ENCODE measurements at regions not wholly inside any gene's neighbourhood (a gene's known extent, or its start where the extent isn't known, plus 50 kb on each side); places are given as distances from the start of the nearest gene placed in this dataset.

DNA sequence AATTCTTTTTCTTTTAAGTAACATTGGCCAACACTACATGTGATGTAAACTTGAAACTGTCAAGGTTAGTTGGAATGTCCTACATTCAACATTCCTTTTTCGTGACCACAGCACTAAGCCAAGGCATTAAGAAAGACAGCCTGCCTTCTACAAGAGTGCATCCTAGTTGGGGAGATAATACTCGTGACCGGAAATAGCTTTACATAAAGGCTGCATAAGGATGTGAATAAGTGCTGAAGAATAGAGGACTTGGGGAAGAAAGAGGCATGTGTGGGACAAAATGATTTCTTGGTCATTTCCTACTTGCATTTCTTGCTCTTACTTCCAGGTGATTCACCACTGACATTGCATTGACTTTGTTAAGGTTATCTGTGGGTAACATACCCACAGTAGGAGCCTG, 282.0 kb downstream of the DMRT2 start:
- DNase-seq (no peak), ATAC-seq (ENCODE audit: low read depth in 2 of 2) (no peak)
- Mint-ChIP-seq H3K4me1 (no peaks in the 10 kb centered on the region), H3K36me3 (no peaks in the 10 kb centered on the region), H3K27ac (no peak overlapping the region), H3K27me3 (no peaks in the 10 kb centered on the region), H3K4me3 (no peak overlapping the region), H3K9me3 (peaks cover 0 to 5% (median 0%) of the 10 kb centered on the region in 7 donors)

DNA sequence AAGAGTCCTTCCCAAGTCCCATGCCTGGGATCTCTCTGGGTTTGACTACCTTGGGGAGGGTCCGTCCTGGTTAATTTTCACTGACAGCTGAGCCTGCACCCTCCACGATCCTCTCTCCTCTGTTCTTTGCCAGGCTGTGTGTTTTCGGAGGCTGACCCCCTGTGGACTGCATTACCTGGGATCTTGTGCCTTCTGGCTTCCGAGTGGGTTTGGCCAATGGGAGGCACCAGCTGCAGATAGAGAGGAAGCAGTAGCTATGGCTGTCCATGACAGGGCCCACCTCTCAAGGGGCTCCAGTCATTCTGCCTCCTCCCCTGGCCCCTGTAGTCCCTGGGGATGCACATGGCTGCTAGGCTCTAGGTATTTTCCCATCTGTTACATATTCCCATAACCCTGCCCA, 285.0 kb downstream of the DMRT2 start:
- Mint-ChIP-seq H3K27ac (no peak overlapping the region), H3K4me3 (no peak overlapping the region), H3K9me3 (peaks cover 0 to 9% (median 1%) of the 10 kb centered on the region in 7 donors), H3K36me3 (no peaks in the 10 kb centered on the region), H3K27me3 (no peaks in the 10 kb centered on the region), H3K4me1 (no peaks in the 10 kb centered on the region)
- DNase-seq (no peak), ATAC-seq (ENCODE audit: low read depth in 2 of 2) (no peak)

DNA sequence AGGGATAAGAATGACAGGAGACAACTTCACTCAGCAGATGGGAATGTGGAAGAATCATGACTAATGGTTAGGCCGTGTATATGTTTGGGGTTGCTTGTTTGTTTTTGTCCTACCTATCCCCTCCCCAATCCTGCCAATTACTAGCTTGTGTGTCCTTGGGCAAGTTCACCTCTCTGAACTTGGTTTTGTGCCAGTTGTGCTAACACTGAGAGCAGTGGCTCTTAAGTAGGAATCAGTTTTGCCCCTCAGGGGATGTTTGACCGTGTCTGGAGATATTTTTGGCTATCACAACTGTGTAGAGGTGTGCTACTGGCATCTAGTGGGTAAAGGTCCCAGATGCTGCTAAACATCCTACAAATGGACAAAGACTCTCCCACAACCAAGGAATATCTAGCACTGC, 287.0 kb downstream of the DMRT2 start:
- Mint-ChIP-seq H3K36me3 (no peaks in the 10 kb centered on the region), H3K4me3 (no peak overlapping the region), H3K4me1 (no peaks in the 10 kb centered on the region), H3K27ac (no peak overlapping the region), H3K9me3 (peaks cover 0 to 9% (median 1%) of the 10 kb centered on the region in 7 donors), H3K27me3 (peaks cover 0 to 4% (median 0%) of the 10 kb centered on the region in 3 donors)
- ATAC-seq (ENCODE audit: low read depth in 2 of 2): no peak
- DNase-seq: no peak

DNA sequence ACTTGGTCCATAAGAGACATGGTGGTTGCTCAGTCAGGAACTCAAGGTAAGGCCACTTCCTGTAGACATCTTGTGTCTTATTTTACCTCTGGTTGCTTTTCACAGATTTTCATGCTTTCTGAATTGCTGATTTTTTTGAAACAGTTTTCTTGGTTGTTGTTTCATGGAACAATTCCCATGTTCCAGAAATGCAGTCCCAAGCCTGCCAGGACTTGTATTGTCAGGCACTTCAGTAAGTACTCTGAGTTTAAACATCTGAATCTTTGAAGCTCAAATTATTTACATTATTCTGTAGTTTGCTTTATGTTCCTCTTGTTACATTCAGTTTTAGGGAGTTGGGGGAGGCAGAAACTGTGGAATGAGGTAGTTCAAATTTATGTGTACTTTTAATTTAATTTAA, 290.2 kb downstream of the DMRT2 start:
- no peak overlapping the region for H3K27ac Mint-ChIP-seq
- ATAC-seq (ENCODE audit: low read depth in 2 of 2) (no peak), DNase-seq (no peak)
- H3K27me3 Mint-ChIP-seq: peaks cover 0 to 4% (median 0%) of the 10 kb centered on the region in 3 donors
- H3K36me3 Mint-ChIP-seq: no peaks in the 10 kb centered on the region
- peaks cover 0 to 20% (median 6%) of the 10 kb centered on the region in 7 donors for H3K9me3 Mint-ChIP-seq
- no peak overlapping the region for H3K4me3 Mint-ChIP-seq
- H3K4me1 Mint-ChIP-seq: no peaks in the 10 kb centered on the region

DNA sequence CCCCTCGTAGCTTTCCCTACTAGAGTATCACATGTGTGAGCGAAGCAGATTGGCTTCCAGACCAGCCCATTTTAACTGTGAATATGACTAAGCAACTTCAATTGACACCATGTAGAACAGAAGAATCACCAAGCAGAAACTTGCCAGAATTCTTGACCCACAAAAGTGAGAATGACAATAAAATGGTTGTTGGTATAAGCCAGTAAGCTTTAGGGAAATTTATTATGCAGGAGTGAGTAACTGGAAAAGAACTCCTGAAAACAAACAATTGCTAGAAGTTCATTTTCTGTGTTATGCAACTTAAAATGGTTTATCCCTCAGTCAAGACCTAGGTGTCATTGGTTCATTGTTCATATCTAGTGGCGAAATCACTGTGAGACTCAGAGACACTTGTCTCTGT, 303.1 kb downstream of the DMRT2 start:
- Mint-ChIP-seq H3K36me3 (no peaks in the 10 kb centered on the region), H3K9me3 (peaks cover 0 to 6% (median 3%) of the 10 kb centered on the region in 7 donors), H3K27ac (no peak overlapping the region), H3K4me3 (no peak overlapping the region), H3K4me1 (no peaks in the 10 kb centered on the region), H3K27me3 (no peaks in the 10 kb centered on the region)
- ATAC-seq (ENCODE audit: low read depth in 2 of 2) (no peak), DNase-seq (no peak)

DNA sequence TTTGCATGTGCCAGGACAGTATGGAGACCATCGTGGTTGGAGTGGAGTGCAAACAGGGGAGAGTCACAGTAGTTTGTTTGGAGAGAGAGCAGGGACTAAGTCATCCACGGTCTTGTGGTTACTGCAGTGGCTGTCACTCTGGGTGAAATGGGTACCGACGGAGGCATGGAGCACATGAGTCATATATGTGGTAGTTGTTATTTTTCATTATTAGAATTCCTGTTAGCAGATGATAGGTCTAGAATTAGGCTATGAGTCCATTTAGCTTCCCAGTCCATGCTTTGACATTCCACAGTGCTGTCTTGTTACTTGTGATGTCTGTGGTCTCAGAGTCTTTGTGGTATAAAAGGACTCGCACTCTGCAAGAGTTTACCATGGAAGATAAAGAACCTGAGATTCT, 303.9 kb downstream of the DMRT2 start:
- Mint-ChIP-seq H3K4me3 (no peak overlapping the region), H3K27ac (no peak overlapping the region), H3K4me1 (no peaks in the 10 kb centered on the region), H3K27me3 (no peaks in the 10 kb centered on the region), H3K9me3 (peaks cover 0 to 6% (median 3%) of the 10 kb centered on the region in 7 donors), H3K36me3 (no peaks in the 10 kb centered on the region)
- ATAC-seq (ENCODE audit: low read depth in 2 of 2) (no peak), DNase-seq (no peak)

DNA sequence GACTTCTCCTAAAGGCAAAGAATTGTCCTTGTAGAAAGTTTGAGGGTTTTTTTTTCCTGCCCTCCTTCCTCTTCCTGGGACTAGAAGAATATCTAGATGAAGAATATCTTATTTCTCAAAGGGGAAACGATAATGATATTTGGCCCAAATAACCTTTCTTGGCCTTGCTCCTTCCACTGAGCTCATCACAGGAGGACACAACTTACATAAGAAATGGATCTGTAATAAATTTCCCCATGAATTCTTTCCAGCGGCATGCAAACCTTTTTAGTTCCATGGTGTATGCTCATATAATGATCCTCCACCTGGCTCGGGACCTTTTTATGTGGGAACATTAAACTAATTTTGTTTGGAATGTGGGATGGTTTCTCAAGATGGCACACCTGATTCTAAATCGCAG, 304.4 kb downstream of the DMRT2 start:
- ATAC-seq (ENCODE audit: low read depth in 2 of 2) (no peak), DNase-seq (no peak)
- Mint-ChIP-seq H3K36me3 (no peaks in the 10 kb centered on the region), H3K9me3 (peaks cover 0 to 6% (median 3%) of the 10 kb centered on the region in 7 donors), H3K4me3 (no peak overlapping the region), H3K27ac (no peak overlapping the region), H3K27me3 (no peaks in the 10 kb centered on the region), H3K4me1 (no peaks in the 10 kb centered on the region)

- DNase-seq (no peak), ATAC-seq (ENCODE audit: low read depth in 2 of 2) (no peak)
- H3K4me1 Mint-ChIP-seq: no peaks in the 10 kb centered on the region
- H3K36me3 Mint-ChIP-seq: no peaks in the 10 kb centered on the region
- no peak overlapping the region for H3K4me3 Mint-ChIP-seq
- H3K27ac Mint-ChIP-seq: no peak overlapping the region
- no peaks in the 10 kb centered on the region for H3K27me3 Mint-ChIP-seq
- peaks cover 0 to 6% (median 3%) of the 10 kb centered on the region in 7 donors for H3K9me3 Mint-ChIP-seq
Observed at GRCh38 chr9:1355656-1356055, 305.5 kb downstream of the DMRT2 start.

DNA sequence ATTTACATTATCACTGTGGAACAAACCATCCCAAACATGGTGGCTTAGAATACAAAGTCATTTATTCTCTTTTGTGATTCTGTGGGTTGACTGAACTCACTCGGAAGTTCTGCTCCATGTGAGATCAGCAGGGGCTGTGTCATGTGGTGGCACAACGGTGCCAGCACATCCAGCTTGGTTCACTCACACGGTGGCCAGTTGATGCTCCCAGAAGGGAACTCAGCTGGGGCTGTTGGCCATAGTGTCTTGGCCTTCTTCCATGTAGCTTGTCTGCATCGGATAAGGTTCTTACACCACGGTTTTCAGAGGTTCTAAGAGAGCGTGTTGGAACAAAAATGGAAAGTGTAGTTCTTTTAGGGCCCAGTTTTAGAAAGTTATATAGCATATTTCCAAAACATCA, 312.7 kb downstream of the DMRT2 start:
- no peak for DNase-seq
- H3K27me3 Mint-ChIP-seq: no peaks in the 10 kb centered on the region
- H3K36me3 Mint-ChIP-seq: no peaks in the 10 kb centered on the region
- H3K4me1 Mint-ChIP-seq: no peaks in the 10 kb centered on the region
- H3K9me3 Mint-ChIP-seq: peaks cover 0 to 5% (median 0%) of the 10 kb centered on the region in 7 donors
- no peak for ATAC-seq (ENCODE audit: low read depth in 2 of 2)
- no peak overlapping the region for H3K27ac Mint-ChIP-seq
- no peak overlapping the region for H3K4me3 Mint-ChIP-seq

- H3K27me3 Mint-ChIP-seq: no peaks in the 10 kb centered on the region
- no peak for ATAC-seq (ENCODE audit: low read depth in 2 of 2)
- H3K4me3 Mint-ChIP-seq: no peak overlapping the region
- no peaks in the 10 kb centered on the region for H3K4me1 Mint-ChIP-seq
- H3K9me3 Mint-ChIP-seq: peaks cover 0 to 5% (median 0%) of the 10 kb centered on the region in 7 donors
- no peaks in the 10 kb centered on the region for H3K36me3 Mint-ChIP-seq
- H3K27ac Mint-ChIP-seq: no peak overlapping the region
- DNase-seq: no peak
Observed at GRCh38 chr9:1366276-1366675, 316.1 kb downstream of the DMRT2 start.

- Mint-ChIP-seq H3K27ac (no peak overlapping the region), H3K36me3 (no peaks in the 10 kb centered on the region), H3K27me3 (no peaks in the 10 kb centered on the region), H3K9me3 (peaks cover 0 to 4% (median 0%) of the 10 kb centered on the region in 7 donors), H3K4me3 (no peak overlapping the region), H3K4me1 (no peaks in the 10 kb centered on the region)
- DNase-seq (no peak), ATAC-seq (ENCODE audit: low read depth in 2 of 2) (no peak)
Observed at GRCh38 chr9:1369297-1369696, 319.1 kb downstream of the DMRT2 start.

DNA sequence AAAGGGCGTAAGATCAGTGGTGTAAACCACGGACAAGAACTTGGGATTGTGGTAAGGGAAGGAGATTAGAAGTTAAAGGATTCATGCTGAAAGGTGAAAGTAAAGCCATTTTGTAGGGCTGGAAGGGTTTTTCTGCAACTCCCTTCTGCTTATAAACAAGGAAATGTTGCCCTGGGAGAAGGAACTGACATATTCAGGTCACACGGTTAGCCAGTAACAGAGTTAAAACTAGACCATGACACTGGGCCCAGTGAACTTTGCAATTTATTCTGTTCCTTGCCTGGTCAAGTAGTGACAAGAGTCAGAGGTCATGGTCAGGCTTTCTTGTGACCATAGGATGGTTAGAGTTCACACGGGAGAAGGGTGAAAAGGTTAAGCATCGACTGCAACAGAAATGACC, 323.3 kb downstream of the DMRT2 start:
- Mint-ChIP-seq H3K4me3 (no peak overlapping the region), H3K36me3 (no peaks in the 10 kb centered on the region), H3K9me3 (peaks cover 0 to 4% (median 0%) of the 10 kb centered on the region in 7 donors), H3K4me1 (no peaks in the 10 kb centered on the region), H3K27me3 (no peaks in the 10 kb centered on the region), H3K27ac (peak overlapping the region in 1 of 6 donors; percentile 5)
- DNase-seq (no peak), ATAC-seq (ENCODE audit: low read depth in 2 of 2) (no peak)

DNA sequence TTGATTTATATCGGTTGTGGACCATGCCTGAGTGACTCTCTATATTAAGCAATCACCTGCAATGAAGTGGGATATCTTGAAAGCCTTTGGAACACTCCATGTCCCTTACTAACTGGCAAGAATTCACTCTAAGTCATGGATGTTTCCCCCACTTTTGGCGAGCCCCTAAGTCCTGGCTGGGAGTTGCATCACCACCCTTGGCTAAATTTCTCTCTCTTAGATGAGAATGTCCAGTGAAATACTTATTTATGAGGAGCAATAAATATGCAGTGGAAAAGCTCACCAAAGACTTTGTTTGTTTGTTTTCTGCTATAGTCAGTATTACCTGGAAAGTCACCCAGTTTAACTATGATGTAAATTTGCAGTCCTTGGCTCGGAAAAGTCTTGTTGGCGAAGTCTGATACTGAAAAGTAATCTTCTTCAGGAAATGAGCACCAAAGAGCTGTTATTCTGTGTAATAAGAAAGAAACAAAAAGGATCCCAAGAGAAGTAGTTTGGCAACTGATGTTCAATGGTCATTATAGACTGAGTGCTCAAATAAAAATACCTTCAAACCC, 333.8 kb downstream of the DMRT2 start:
- H3K4me3 Mint-ChIP-seq: no peak overlapping the region
- no peaks in the 10 kb centered on the region for H3K4me1 Mint-ChIP-seq
- H3K36me3 Mint-ChIP-seq: no peaks in the 10 kb centered on the region
- no peak overlapping the region for H3K27ac Mint-ChIP-seq
- no peak for DNase-seq
- no peaks in the 10 kb centered on the region for H3K9me3 Mint-ChIP-seq
- no peaks in the 10 kb centered on the region for H3K27me3 Mint-ChIP-seq
- no peak for ATAC-seq (ENCODE audit: low read depth in 2 of 2)

DNA sequence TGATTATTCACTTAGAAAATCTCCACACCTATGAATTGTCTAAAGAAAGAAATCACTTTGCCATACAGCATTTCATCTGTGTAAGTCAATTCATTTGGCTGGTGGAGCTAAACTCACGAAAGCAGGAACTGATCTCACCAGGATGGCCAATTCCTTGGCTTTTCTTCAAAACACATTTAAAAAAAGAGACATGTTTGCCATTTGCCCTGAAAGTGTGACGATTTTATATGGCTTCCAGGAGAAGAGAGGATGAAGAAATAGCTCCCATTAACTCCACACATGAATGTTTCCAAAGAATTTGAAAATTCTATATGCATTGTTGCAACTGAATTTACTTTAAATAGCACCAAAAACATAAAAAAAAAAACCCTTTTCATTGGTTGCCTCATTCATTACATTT, 334.7 kb downstream of the DMRT2 start:
- H3K4me1 Mint-ChIP-seq: no peaks in the 10 kb centered on the region
- no peak overlapping the region for H3K27ac Mint-ChIP-seq
- no peaks in the 10 kb centered on the region for H3K27me3 Mint-ChIP-seq
- no peaks in the 10 kb centered on the region for H3K9me3 Mint-ChIP-seq
- no peak for DNase-seq
- no peaks in the 10 kb centered on the region for H3K36me3 Mint-ChIP-seq
- H3K4me3 Mint-ChIP-seq: no peak overlapping the region
- ATAC-seq (ENCODE audit: low read depth in 2 of 2): no peak

GRCh38 chr9:1386420-1386819, 336.3 kb downstream of the DMRT2 start:
- Mint-ChIP-seq H3K27ac (no peak overlapping the region), H3K4me3 (no peak overlapping the region), H3K36me3 (no peaks in the 10 kb centered on the region), H3K27me3 (no peaks in the 10 kb centered on the region), H3K9me3 (peaks cover 0 to 2% (median 0%) of the 10 kb centered on the region in 7 donors), H3K4me1 (no peaks in the 10 kb centered on the region)
- ATAC-seq (ENCODE audit: low read depth in 2 of 2) (no peak), DNase-seq (no peak)
